ENCODE measurements at regions not wholly inside any gene's neighbourhood (a gene's known extent, or its start where the extent isn't known, plus 50 kb on each side); places are given as distances from the start of the nearest gene placed in this dataset.

GRCh38 chr18:39946623-39947061 lies 2008.4 kb upstream of the PIK3C3 start:
- ChIA-PET POLR2A (no interaction called here), CTCF (no interaction called here)

GRCh38 chr18:39945076-39945475 lies 2010.0 kb upstream of the PIK3C3 start:
- ChIA-PET POLR2A (no interaction called here), CTCF (no interaction called here)

- POLR2A ChIA-PET: no interaction called here
- CTCF ChIA-PET: no interaction called here
These were observed 2012.3 kb upstream of the PIK3C3 start for GRCh38 chr18:39942702-39943101.

- CTCF ChIA-PET: no interaction called here
- POLR2A ChIA-PET: no interaction called here
These were observed 2016.1 kb upstream of the PIK3C3 start for GRCh38 chr18:39938676-39939608.

GRCh38 chr18:39935598-39935997 lies 2019.4 kb upstream of the PIK3C3 start:
- ChIA-PET POLR2A (no interaction called here), CTCF (no interaction called here)

- POLR2A ChIA-PET: no interaction called here
- CTCF ChIA-PET: no interaction called here
These were observed 2036.2 kb upstream of the PIK3C3 start for GRCh38 chr18:39918847-39919246.

GRCh38 chr18:39913672-39914366 lies 2041.2 kb upstream of the PIK3C3 start:
- ChIA-PET POLR2A (no interaction called here), CTCF (no interaction called here)

GRCh38 chr18:39911716-39912115 lies 2043.3 kb upstream of the PIK3C3 start:
- CTCF ChIA-PET: no interaction called here
- POLR2A ChIA-PET: no interaction called here

GRCh38 chr18:39909706-39910105 lies 2045.3 kb upstream of the PIK3C3 start:
- CTCF ChIA-PET: no interaction called here
- POLR2A ChIA-PET: no interaction called here

- POLR2A ChIA-PET: no interaction called here
- CTCF ChIA-PET: no interaction called here
These were observed 2068.9 kb upstream of the PIK3C3 start for GRCh38 chr18:39886136-39886535.

- CTCF ChIA-PET: no interaction called here
- POLR2A ChIA-PET: no interaction called here
These were observed 2082.4 kb upstream of the PIK3C3 start for GRCh38 chr18:39872651-39873050.

- ChIA-PET CTCF (no interaction called here), POLR2A (no interaction called here)
These were observed 2083.1 kb upstream of the PIK3C3 start for GRCh38 chr18:39871961-39872360.

GRCh38 chr18:39870591-39870990 lies 2084.4 kb upstream of the PIK3C3 start:
- POLR2A ChIA-PET: no interaction called here
- CTCF ChIA-PET: no interaction called here

- CTCF ChIA-PET: no interaction called here
These were observed 2091.1 kb upstream of the PIK3C3 start for GRCh38 chr18:39863916-39864315.

GRCh38 chr18:39862341-39862740 lies 2092.7 kb upstream of the PIK3C3 start:
- ChIA-PET POLR2A (no interaction called here), CTCF (no interaction called here)

More at GRCh38 chr18:39863916-39864315, 2091.1 kb upstream of the PIK3C3 start:
- POLR2A ChIA-PET: no interaction called here

GRCh38 chr18:39854291-39854690 lies 2100.7 kb upstream of the PIK3C3 start:
- CTCF ChIA-PET: no interaction called here
- POLR2A ChIA-PET: interaction anchor here (0.6 kb wide), 1 partner anchor 830 kb away, joined by 6 read pairs; no protein-coding TSS in a partner anchor

- CTCF ChIA-PET: no interaction called here
- POLR2A ChIA-PET: no interaction called here
These were observed 2108.8 kb upstream of the PIK3C3 start for GRCh38 chr18:39846265-39846664.

GRCh38 chr18:39845631-39846030 lies 2109.4 kb upstream of the PIK3C3 start:
- POLR2A ChIA-PET: no interaction called here

GRCh38 chr18:39845106-39845505 lies 2109.9 kb upstream of the PIK3C3 start:
- CTCF ChIA-PET: no interaction called here
- POLR2A ChIA-PET: no interaction called here

More at GRCh38 chr18:39845631-39846030, 2109.4 kb upstream of the PIK3C3 start:
- CTCF ChIA-PET: no interaction called here

- ChIA-PET POLR2A (no interaction called here), CTCF (no interaction called here)
These were observed 2111.5 kb upstream of the PIK3C3 start for GRCh38 chr18:39843546-39843945.

- CTCF ChIA-PET: no interaction called here
- POLR2A ChIA-PET: no interaction called here
These were observed 2112.6 kb upstream of the PIK3C3 start for GRCh38 chr18:39842366-39842914.

Data from activated CD8-positive, alpha-beta memory T cell treated with anti-CD3 and anti-CD28 coated beads for 36 hours (primary cell).